DOHH2 (cell line): ENCODE measurements at regions not wholly inside any gene's neighbourhood (a gene's known extent, or its start where the extent isn't known, plus 50 kb on each side); places are given as distances from the start of the nearest gene placed in this dataset.

Experiments
- H3F3A ChIP-seq: fragments of 200-600 bp; sonication (generic), shearing (Covaris generic); 2 replicates; pipeline ENCODE4 v1.6.0; 2016; ENCODE audit warnings: antibody characterized with exemption, mild to moderate bottlenecking; ENCODE audit not compliant: control insufficient read depth, insufficient read depth
- H3K27ac ChIP-seq: fragments of 200-600 bp; sonication (generic); 2 replicates; pipeline ENCODE4 v1.5.1; 2014; ENCODE audit warnings: low read depth, mild to moderate bottlenecking, low read length, moderate library complexity
- H3K27me3 ChIP-seq: fragments of 200-600 bp; sonication (generic); 2 replicates; pipeline ENCODE4 v1.6.1; 2014; ENCODE audit warnings: mild to moderate bottlenecking, low read length, mixed read lengths; ENCODE audit not compliant: control insufficient read depth
- H3K36me3 ChIP-seq: fragments of 200-600 bp; sonication (generic); 2 replicates; pipeline ENCODE4 v1.6.1; 2014; ENCODE audit warnings: mild to moderate bottlenecking, low read length, moderate library complexity, mixed read lengths; ENCODE audit not compliant: control insufficient read depth
- H3K4me1 ChIP-seq: fragments of 200-600 bp; sonication (generic); 2 replicates; pipeline ENCODE4 v1.6.1; 2014; ENCODE audit warnings: mild to moderate bottlenecking, low read length, mixed read lengths; ENCODE audit not compliant: control insufficient read depth
- H3K4me2 ChIP-seq: fragments of 200-600 bp; sonication (generic); 2 replicates; pipeline ENCODE4 v1.6.0; 2014; ENCODE audit warnings: mild to moderate bottlenecking, low read length, moderate library complexity
- H3K4me3 ChIP-seq: fragments of 200-600 bp; sonication (generic); 2 replicates; pipeline ENCODE4 v1.5.1; 2014; ENCODE audit warnings: mild to moderate bottlenecking, low read length, mixed read lengths
- H3K79me2 ChIP-seq: fragments of 200-600 bp; sonication (generic); 2 replicates; pipeline ENCODE4 v1.6.1; 2014; ENCODE audit warnings: mild to moderate bottlenecking, low read length, mixed read lengths; ENCODE audit not compliant: control insufficient read depth
- H3K9me2 ChIP-seq: fragments of 200-600 bp; sonication (generic); replicated peaks from 2 replicates; pipeline ENCODE4 v1.6.1; 2014; ENCODE audit warnings: mild to moderate bottlenecking, low read length, mixed read lengths; ENCODE audit not compliant: control insufficient read depth
- H3K9me3 ChIP-seq: fragments of 200-600 bp; sonication (generic); 2 replicates; pipeline ENCODE4 v1.6.1; 2014; ENCODE audit warnings: antibody characterized with exemption, low read length, mixed read lengths; ENCODE audit not compliant: control insufficient read depth, insufficient read depth
- H4K20me1 ChIP-seq: fragments of 200-600 bp; sonication (generic); 2 replicates; pipeline ENCODE4 v1.6.0; 2014; ENCODE audit warnings: low read depth, mild to moderate bottlenecking, antibody characterized with exemption, low read length, moderate library complexity; ENCODE audit not compliant: control insufficient read depth, insufficient read depth
- EZH2phosphoT487 ChIP-seq: fragments of 200-600 bp; sonication (generic); IDR thresholded peaks from 2 replicates; pipeline ENCODE4 v1.6.1; 2017; ENCODE audit warnings: borderline replicate concordance, mild to moderate bottlenecking, antibody characterized with exemption, low read length, moderate library complexity, mixed read lengths
- TF ChIP-seq, protein P1 (sequence below): fragments of 200-600 bp; sonication (generic); IDR thresholded peaks from one replicate; pipeline ENCODE4 v1.5.1; 2014; ENCODE audit warnings: antibody characterized with exemption, mild to moderate bottlenecking, low read depth, low read length; ENCODE audit not compliant: poor library complexity, severe bottlenecking

- Histone ChIP-seq H3K4me2 (no peak overlapping the region), H3K27ac (no peak overlapping the region)
Observed at GRCh38 chr5:97417986-97418385, 234.9 kb upstream of the RIOK2 start.

DNA sequence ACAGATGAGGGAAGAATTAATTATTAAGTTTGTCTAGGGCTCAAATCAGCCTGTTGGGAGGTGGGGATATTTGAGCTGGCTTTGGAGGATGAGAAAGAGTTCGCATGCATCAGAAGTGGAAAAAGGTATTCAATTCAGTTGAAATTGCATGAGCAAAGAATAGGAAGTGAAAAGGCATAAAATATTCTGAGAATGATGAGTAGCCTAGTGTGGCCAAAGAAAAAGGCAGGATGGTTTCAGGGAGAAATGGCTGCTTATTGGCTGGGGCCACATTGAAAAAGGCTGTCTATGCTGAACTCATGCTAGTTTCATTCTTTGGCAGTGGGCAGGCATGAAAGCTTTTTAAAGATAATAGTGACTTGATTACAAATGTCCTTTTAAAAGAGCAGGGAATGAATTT lies 235.4 kb upstream of the RIOK2 start:
- no peaks in the 10 kb centered on the region for H3K79me2 ChIP-seq
- no peak overlapping the region for H3K27ac ChIP-seq
- H3K4me1 ChIP-seq, result no peaks in the 10 kb centered on the region
- no peaks in the 10 kb centered on the region for H3K36me3 ChIP-seq
- no peak overlapping the region for H3K4me2 ChIP-seq
- H3F3A ChIP-seq, result no peaks in the 10 kb centered on the region
- H4K20me1 ChIP-seq, result no peaks in the 10 kb centered on the region
- no peaks in the 10 kb centered on the region for H3K9me2 ChIP-seq
- TF ChIP-seq, protein P1, sequence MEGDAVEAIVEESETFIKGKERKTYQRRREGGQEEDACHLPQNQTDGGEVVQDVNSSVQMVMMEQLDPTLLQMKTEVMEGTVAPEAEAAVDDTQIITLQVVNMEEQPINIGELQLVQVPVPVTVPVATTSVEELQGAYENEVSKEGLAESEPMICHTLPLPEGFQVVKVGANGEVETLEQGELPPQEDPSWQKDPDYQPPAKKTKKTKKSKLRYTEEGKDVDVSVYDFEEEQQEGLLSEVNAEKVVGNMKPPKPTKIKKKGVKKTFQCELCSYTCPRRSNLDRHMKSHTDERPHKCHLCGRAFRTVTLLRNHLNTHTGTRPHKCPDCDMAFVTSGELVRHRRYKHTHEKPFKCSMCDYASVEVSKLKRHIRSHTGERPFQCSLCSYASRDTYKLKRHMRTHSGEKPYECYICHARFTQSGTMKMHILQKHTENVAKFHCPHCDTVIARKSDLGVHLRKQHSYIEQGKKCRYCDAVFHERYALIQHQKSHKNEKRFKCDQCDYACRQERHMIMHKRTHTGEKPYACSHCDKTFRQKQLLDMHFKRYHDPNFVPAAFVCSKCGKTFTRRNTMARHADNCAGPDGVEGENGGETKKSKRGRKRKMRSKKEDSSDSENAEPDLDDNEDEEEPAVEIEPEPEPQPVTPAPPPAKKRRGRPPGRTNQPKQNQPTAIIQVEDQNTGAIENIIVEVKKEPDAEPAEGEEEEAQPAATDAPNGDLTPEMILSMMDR, result no peak
- TF ChIP-seq EZH2phosphoT487, result no peak
- no peaks in the 10 kb centered on the region for H3K9me3 ChIP-seq
- no peak overlapping the region for H3K4me3 ChIP-seq
- no peaks in the 10 kb centered on the region for H3K27me3 ChIP-seq

More at GRCh38 chr5:97417986-97418385, 234.9 kb upstream of the RIOK2 start:
- H3K4me1 ChIP-seq, result no peaks in the 10 kb centered on the region
- no peaks in the 10 kb centered on the region for H3K36me3 ChIP-seq
- H4K20me1 ChIP-seq, result no peaks in the 10 kb centered on the region
- no peaks in the 10 kb centered on the region for H3K9me3 ChIP-seq
- H3K27me3 ChIP-seq, result no peaks in the 10 kb centered on the region
- no peaks in the 10 kb centered on the region for H3F3A ChIP-seq
- TF ChIP-seq EZH2phosphoT487, result no peak
- TF ChIP-seq, protein P1, result no peak
- no peaks in the 10 kb centered on the region for H3K9me2 ChIP-seq
- H3K4me3 ChIP-seq, result no peak overlapping the region
- no peaks in the 10 kb centered on the region for H3K79me2 ChIP-seq

GRCh38 chr5:97420646-97421045 lies 237.6 kb upstream of the RIOK2 start:
- Histone ChIP-seq H3K4me1 (no peaks in the 10 kb centered on the region), H3K4me2 (no peak overlapping the region), H3K4me3 (no peak overlapping the region), H3K36me3 (no peaks in the 10 kb centered on the region), H3K27ac (no peak overlapping the region), H4K20me1 (no peaks in the 10 kb centered on the region), H3K27me3 (no peaks in the 10 kb centered on the region), H3K9me3 (no peaks in the 10 kb centered on the region), H3F3A (no peaks in the 10 kb centered on the region), H3K9me2 (no peaks in the 10 kb centered on the region), H3K79me2 (no peaks in the 10 kb centered on the region)
- no peak for TF ChIP-seq EZH2phosphoT487
- TF ChIP-seq, protein P1, result no peak

GRCh38 chr5:97422678-97423077 lies 239.6 kb upstream of the RIOK2 start:
- TF ChIP-seq, protein P1, result no peak
- no peak for TF ChIP-seq EZH2phosphoT487
- Histone ChIP-seq H3F3A (no peaks in the 10 kb centered on the region), H3K27me3 (no peaks in the 10 kb centered on the region), H3K4me3 (no peak overlapping the region), H3K27ac (no peak overlapping the region), H3K4me2 (no peak overlapping the region), H3K36me3 (no peaks in the 10 kb centered on the region), H3K9me3 (no peaks in the 10 kb centered on the region), H3K9me2 (no peaks in the 10 kb centered on the region), H3K4me1 (no peaks in the 10 kb centered on the region), H3K79me2 (no peaks in the 10 kb centered on the region), H4K20me1 (no peaks in the 10 kb centered on the region)
